ENCODE measurements at regions not wholly inside any gene's neighbourhood (a gene's known extent, or its start where the extent isn't known, plus 50 kb on each side); places are given as distances from the start of the nearest gene placed in this dataset.

- no peak for TF ChIP-seq EZH2phosphoT487 (IDR thresholded peaks at IDR 0.05; ENCODE audit: borderline replicate concordance, low read depth, low read length)
- TF ChIP-seq CTCF (conservative IDR thresholded peaks at IDR 0.05; ENCODE audit: low read length) = no peak
Measured at GRCh38 chr4:169869490-169869889, 111.7 kb upstream of the HPF1 start.

Measured in OCI-LY7 (cell line).